Choroid plexus epithelial cell (primary cell): ENCODE measurements at regions not wholly inside any gene's neighbourhood (a gene's known extent, or its start where the extent isn't known, plus 50 kb on each side); places are given as distances from the start of the nearest gene placed in this dataset.

Experiments used
- DNase-seq: peaks from one replicate; pipeline ENCODE4 v3.0.0-alpha.2; 2010; ENCODE audit warnings: low read depth
- H3K4me3 ChIP-seq: 2 replicates; pipeline ENCODE4 v1.5.1; 2011; ENCODE audit warnings: low read depth, mild to moderate bottlenecking, control low read depth, low read length, moderate library complexity
- TF ChIP-seq, protein P1 (sequence below): conservative IDR thresholded peaks from 2 replicates; pipeline ENCODE4 v1.5.1; 2011; ENCODE audit warnings: low read depth, mild to moderate bottlenecking, control low read depth, inconsistent platforms, low read length, moderate library complexity

DNA sequence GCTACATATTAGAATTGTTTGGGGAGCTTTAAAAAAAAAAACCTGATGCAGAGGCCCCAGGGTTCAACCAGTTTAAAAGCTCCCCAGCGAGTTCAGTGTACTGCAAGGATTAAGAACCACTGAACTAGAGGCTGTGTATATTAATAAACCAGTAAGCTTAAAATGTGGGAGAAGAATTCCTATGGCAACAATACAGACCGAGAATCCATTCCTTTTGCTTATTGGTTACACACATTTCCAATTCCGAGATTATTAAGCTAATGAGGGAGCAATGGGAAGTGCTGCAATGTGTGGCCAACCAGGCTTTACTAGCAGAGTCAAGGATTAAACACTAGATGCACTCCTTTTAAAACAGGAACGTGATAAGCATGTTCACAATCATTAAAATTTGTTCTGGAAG lies 204.4 kb downstream of the TDRD15 start:
- TF ChIP-seq, protein P1, sequence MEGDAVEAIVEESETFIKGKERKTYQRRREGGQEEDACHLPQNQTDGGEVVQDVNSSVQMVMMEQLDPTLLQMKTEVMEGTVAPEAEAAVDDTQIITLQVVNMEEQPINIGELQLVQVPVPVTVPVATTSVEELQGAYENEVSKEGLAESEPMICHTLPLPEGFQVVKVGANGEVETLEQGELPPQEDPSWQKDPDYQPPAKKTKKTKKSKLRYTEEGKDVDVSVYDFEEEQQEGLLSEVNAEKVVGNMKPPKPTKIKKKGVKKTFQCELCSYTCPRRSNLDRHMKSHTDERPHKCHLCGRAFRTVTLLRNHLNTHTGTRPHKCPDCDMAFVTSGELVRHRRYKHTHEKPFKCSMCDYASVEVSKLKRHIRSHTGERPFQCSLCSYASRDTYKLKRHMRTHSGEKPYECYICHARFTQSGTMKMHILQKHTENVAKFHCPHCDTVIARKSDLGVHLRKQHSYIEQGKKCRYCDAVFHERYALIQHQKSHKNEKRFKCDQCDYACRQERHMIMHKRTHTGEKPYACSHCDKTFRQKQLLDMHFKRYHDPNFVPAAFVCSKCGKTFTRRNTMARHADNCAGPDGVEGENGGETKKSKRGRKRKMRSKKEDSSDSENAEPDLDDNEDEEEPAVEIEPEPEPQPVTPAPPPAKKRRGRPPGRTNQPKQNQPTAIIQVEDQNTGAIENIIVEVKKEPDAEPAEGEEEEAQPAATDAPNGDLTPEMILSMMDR, result no peak
- no peak for DNase-seq
- no peak overlapping the region for H3K4me3 ChIP-seq

DNA sequence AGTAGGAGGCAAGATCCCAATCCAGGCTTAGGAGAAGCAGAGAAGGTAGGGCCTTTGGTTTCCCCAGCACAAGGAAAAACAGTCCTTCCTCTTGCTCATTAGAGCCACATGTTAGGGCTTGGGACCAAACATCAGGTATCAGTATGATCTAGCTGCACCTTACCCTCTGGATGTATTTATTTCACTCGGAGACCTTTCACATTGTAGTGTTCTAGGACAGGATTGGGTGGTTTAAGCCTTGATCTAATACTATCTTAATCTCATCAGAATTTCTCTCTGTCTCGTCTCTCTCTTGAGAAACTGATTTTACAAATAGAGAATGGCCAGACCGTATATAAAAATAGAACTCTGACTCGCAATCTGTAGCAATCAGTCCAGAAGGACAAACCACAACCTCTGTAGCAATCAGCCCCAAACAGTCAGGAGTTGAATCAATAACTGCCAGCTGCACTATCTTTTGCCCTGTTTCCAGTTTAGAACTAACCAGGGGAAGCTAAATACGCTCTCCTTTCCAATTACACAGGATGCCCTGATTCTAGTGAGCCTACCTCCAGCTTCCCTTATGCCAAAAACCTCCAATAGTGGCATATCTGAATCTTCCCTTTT lies 207.1 kb downstream of the TDRD15 start:
- no peak overlapping the region for H3K4me3 ChIP-seq
- TF ChIP-seq, protein P1, result no peak
- peak; percentile 0 for DNase-seq

- no peak for DNase-seq
- TF ChIP-seq, protein P1, result no peak
These were observed 208.0 kb downstream of the TDRD15 start for GRCh38 chr2:21331625-21332370.

GRCh38 chr2:21332993-21333625 lies 209.3 kb downstream of the TDRD15 start:
- H3K4me3 ChIP-seq, result no peak overlapping the region
- no peak for DNase-seq
- TF ChIP-seq, protein P1, result no peak

More at GRCh38 chr2:21331625-21332370, 208.0 kb downstream of the TDRD15 start:
- H3K4me3 ChIP-seq, result no peak overlapping the region

- no peak overlapping the region for H3K4me3 ChIP-seq
- DNase-seq, result no peak
- TF ChIP-seq, protein P1, result no peak
These were observed 209.9 kb downstream of the TDRD15 start for GRCh38 chr2:21333684-21334083.

DNA sequence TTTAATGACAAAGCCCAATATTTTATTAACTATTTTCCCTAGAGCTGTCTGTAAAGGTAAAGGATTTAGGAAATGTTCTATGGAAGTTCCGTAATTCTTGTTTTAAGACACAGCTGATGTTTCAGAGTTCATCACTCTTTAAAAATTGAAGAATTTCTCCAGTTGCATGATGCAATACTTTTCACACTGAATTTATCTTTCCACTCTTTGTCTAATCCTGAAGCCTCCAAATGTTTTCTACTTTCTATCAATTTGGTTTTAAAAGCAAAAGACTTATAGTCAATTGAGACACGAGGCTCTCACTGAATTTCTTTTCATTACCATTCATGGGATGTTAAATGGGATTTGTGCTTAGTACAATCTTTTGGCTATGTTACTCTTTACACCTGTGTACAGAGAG lies 223.2 kb downstream of the TDRD15 start:
- H3K4me3 ChIP-seq, result no peak overlapping the region
- DNase-seq, result no peak
- TF ChIP-seq, protein P1, result no peak
